ENCODE measurements at regions not wholly inside any gene's neighbourhood (a gene's known extent, or its start where the extent isn't known, plus 50 kb on each side); places are given as distances from the start of the nearest gene placed in this dataset.
"Not testable (repeated sequence)": the region's sequence is repeated elsewhere in the genome, so short reads cannot be mapped to it uniquely, and the experiment has no call there.

DNA sequence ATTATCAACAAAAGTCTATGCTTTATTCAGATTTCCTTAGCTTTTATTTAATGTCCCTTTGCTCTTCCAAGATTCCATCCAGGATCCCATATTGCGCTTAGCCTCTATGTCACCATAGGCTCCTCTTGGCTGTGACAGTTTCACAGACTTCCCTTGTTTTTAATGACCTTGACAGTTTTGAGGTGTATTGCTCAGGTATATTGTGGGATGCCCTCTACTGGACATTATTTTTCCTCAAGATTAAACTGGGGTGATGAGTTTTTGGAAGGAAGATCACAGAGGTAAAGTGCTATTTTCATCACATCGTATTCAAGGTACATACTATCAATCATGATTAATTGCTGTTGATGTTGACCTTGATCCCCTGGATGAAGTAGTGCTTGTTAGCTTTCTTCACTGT, 99.1 kb upstream of the SMAD3 start:
- Histone ChIP-seq H3K4me3 (no peak overlapping the region), H3K9me3 (no peaks in the 10 kb centered on the region), H3K9ac (no peak overlapping the region), H3K4me1 (peaks cover 15% of the 10 kb centered on the region), H4K20me1 (no peaks in the 10 kb centered on the region), H3K4me2 (no peak overlapping the region), H3K36me3 (no peaks in the 10 kb centered on the region), H3K27me3 (no peaks in the 10 kb centered on the region), H3K27ac (no peak overlapping the region)
- TF ChIP-seq Cebpa-rat (IDR thresholded peaks at IDR 0.05) = no peak

- no peak for TF ChIP-seq Cebpa-rat (IDR thresholded peaks at IDR 0.05)
- Histone ChIP-seq H3K36me3 (no peaks in the 10 kb centered on the region), H3K4me2 (no peak overlapping the region), H3K9me3 (no peaks in the 10 kb centered on the region), H3K4me3 (no peak overlapping the region), H3K9ac (no peak overlapping the region), H3K27ac (no peak overlapping the region), H3K27me3 (no peaks in the 10 kb centered on the region), H3K4me1 (no peaks in the 10 kb centered on the region; the same call in 1 of the 2 replicates), H4K20me1 (no peaks in the 10 kb centered on the region)
Observed at GRCh38 chr15:66968806-66969596, 96.4 kb upstream of the SMAD3 start.

- not testable (repeated sequence) for H3K27me3 ChIP-seq, H4K20me1 ChIP-seq, H3K4me2 ChIP-seq, H3K36me3 ChIP-seq, H3K9me3 ChIP-seq, H3K4me3 ChIP-seq, H3K4me1 ChIP-seq, H3K9ac ChIP-seq, H3K27ac ChIP-seq
Observed at GRCh38 chr15:66974131-66974530, 91.3 kb upstream of the SMAD3 start.

- H3K27me3 ChIP-seq, H3K4me1 ChIP-seq, H3K9ac ChIP-seq, H3K4me3 ChIP-seq, H3K27ac ChIP-seq, H3K9me3 ChIP-seq, H3K36me3 ChIP-seq, H4K20me1 ChIP-seq, H3K4me2 ChIP-seq: not testable (repeated sequence)
Observed at GRCh38 chr15:66976106-66976640, 89.2 kb upstream of the SMAD3 start.

DNA sequence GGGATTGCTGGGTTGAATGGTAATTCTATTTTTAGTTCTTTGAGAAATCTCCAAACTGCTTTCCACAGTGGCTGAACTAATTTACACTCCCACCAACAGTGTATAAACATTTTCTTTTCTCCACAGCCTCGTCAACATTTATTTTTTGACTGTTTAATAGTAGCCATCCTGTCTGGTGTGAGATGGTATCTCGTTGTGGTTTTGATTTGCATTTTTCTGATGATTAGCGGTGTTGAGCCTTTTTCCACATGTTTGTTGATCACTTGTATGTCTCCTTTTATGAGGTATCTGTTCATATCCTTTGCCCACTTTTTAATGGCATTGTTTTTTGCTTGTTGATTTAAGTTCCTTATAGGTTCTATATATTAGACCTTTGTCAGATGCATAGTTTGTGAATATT, 85.1 kb upstream of the SMAD3 start:
- not testable (repeated sequence) for H3K4me3 ChIP-seq, H3K4me1 ChIP-seq, H3K4me2 ChIP-seq, H3K36me3 ChIP-seq, H3K27ac ChIP-seq, H3K27me3 ChIP-seq, H3K9ac ChIP-seq, H3K9me3 ChIP-seq, H4K20me1 ChIP-seq

DNA sequence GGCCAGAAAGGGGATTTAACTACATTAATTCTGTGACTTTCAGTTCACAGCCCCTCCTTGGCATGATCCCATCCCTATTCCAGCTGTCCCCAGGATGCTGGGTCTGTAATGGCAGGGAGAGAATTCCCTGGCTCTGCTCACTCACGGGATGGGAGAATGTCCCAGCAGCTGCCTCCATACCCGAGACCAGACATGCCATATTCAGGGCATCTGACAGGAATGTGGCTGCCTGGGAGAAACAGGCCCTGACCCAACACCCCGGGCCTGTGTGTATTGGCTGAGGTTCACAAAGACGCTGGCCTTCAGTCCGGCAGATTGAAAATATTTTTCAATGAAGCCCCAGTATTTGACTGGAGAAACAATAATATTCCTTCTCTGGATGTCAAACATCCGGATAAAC, 83.6 kb upstream of the SMAD3 start:
- Histone ChIP-seq H3K27ac (no peak overlapping the region), H3K9me3 (no peaks in the 10 kb centered on the region; the same call in 1 of the 2 replicates), H3K36me3 (no peaks in the 10 kb centered on the region), H3K9ac (no peak overlapping the region), H3K27me3 (no peaks in the 10 kb centered on the region), H3K4me2 (no peak overlapping the region), H3K4me3 (no peak overlapping the region), H4K20me1 (no peaks in the 10 kb centered on the region), H3K4me1 (no peaks in the 10 kb centered on the region)
- no peak for TF ChIP-seq Cebpa-rat (IDR thresholded peaks at IDR 0.05)

DNA sequence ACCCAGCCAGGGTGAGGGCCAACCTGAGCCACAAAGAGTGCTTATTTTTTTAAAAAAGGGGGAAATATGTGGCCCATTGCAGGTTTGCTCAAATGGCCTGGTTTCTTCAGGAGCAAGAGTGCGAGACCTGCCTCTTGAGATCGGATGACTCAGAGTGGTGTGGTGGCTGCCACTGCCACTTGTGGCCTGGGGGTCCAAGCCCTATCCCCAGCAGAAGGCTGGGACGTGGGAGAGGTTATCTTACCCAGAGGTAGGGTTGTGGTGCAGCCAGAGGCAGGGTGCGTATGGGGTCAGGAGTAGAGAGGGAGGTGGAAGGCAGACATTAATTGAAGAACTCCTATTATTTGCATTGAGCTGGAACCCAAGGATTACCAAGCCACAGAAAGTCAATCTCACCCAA, 83.2 kb upstream of the SMAD3 start:
- Histone ChIP-seq H3K9ac (no peak overlapping the region), H3K36me3 (no peaks in the 10 kb centered on the region), H3K27ac (no peak overlapping the region), H3K4me3 (no peak overlapping the region), H4K20me1 (no peaks in the 10 kb centered on the region), H3K27me3 (no peaks in the 10 kb centered on the region), H3K4me1 (no peaks in the 10 kb centered on the region), H3K9me3 (no peaks in the 10 kb centered on the region; the same call in 1 of the 2 replicates), H3K4me2 (no peak overlapping the region)
- TF ChIP-seq Cebpa-rat (IDR thresholded peaks at IDR 0.05) = no peak

- H3K4me1 ChIP-seq = no peaks in the 10 kb centered on the region
- H3K27ac ChIP-seq = no peak overlapping the region
- H3K27me3 ChIP-seq = no peaks in the 10 kb centered on the region
- no peak overlapping the region for H3K9ac ChIP-seq
- no peaks in the 10 kb centered on the region for H3K36me3 ChIP-seq
- no peaks in the 10 kb centered on the region for H4K20me1 ChIP-seq
- H3K4me2 ChIP-seq = no peak overlapping the region
- no peaks in the 10 kb centered on the region; the same call in 1 of the 2 replicates for H3K9me3 ChIP-seq
- H3K4me3 ChIP-seq = no peak overlapping the region
- TF ChIP-seq Cebpa-rat (IDR thresholded peaks at IDR 0.05) = no peak
Observed at GRCh38 chr15:66982816-66983215, 82.6 kb upstream of the SMAD3 start.

GRCh38 chr15:66985653-66986052, 79.7 kb upstream of the SMAD3 start:
- no peaks in the 10 kb centered on the region for H4K20me1 ChIP-seq
- TF ChIP-seq Cebpa-rat (IDR thresholded peaks at IDR 0.05) = no peak
- H3K9ac ChIP-seq = no peak overlapping the region
- no peak overlapping the region for H3K4me3 ChIP-seq
- H3K4me1 ChIP-seq = no peaks in the 10 kb centered on the region
- no peaks in the 10 kb centered on the region for H3K27me3 ChIP-seq
- no peak overlapping the region for H3K27ac ChIP-seq
- H3K9me3 ChIP-seq = peaks cover 17% of the 10 kb centered on the region; the same call in 1 of the 2 replicates
- H3K4me2 ChIP-seq = no peak overlapping the region
- H3K36me3 ChIP-seq = no peaks in the 10 kb centered on the region

DNA sequence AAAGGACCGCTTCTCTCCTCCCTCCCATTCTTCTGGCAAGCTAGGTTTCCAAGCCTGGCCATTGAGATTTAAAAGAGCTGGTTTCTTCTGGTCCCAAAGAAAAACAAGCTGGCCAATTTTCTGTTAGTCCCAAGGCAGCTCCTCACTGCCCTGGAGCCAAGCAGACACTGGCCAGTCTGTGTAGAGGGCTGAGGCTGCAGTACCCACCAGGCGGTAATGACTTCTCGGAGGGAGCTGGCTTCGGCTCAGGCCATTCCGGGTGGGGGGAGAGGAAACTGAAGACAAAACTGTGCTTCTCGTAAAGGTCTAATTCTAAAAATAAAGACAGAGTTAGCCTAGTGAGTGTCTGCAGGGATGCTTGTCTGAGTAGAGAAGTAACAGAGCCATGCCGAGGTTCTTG, 78.5 kb upstream of the SMAD3 start:
- no peaks in the 10 kb centered on the region for H3K27me3 ChIP-seq
- H3K27ac ChIP-seq = no peak overlapping the region
- peaks cover 17% of the 10 kb centered on the region; the same call in 1 of the 2 replicates for H3K9me3 ChIP-seq
- H4K20me1 ChIP-seq = no peaks in the 10 kb centered on the region
- TF ChIP-seq Cebpa-rat (IDR thresholded peaks at IDR 0.05) = no peak
- H3K4me1 ChIP-seq = no peaks in the 10 kb centered on the region
- no peak overlapping the region for H3K4me3 ChIP-seq
- no peak overlapping the region for H3K4me2 ChIP-seq
- H3K36me3 ChIP-seq = no peaks in the 10 kb centered on the region
- H3K9ac ChIP-seq = no peak overlapping the region

GRCh38 chr15:66993090-66993489, 72.3 kb upstream of the SMAD3 start:
- H3K4me2 ChIP-seq = no peak overlapping the region

More at GRCh38 chr15:66993090-66993489, 72.3 kb upstream of the SMAD3 start:
- peaks cover 16% of the 10 kb centered on the region; the same call in 1 of the 2 replicates for H3K9me3 ChIP-seq
- TF ChIP-seq Cebpa-rat (IDR thresholded peaks at IDR 0.05) = no peak
- H3K4me1 ChIP-seq = no peaks in the 10 kb centered on the region
- H4K20me1 ChIP-seq = no peaks in the 10 kb centered on the region
- no peak overlapping the region for H3K9ac ChIP-seq
- H3K36me3 ChIP-seq = no peaks in the 10 kb centered on the region
- H3K4me3 ChIP-seq = no peak overlapping the region
- no peaks in the 10 kb centered on the region for H3K27me3 ChIP-seq
- no peak overlapping the region for H3K27ac ChIP-seq

Measured in BLaER1 (cell line).